H1 (cell line): ENCODE measurements at regions not wholly inside any gene's neighbourhood (a gene's known extent, or its start where the extent isn't known, plus 50 kb on each side); places are given as distances from the start of the nearest gene placed in this dataset.

Experiments
- CTCF ChIA-PET: fragments of 300-600 bp; sonication (Branson Sonifier 250); formaldehyde crosslinking; loops from one replicate; lab custom pipeline; 2021; ENCODE audit not compliant: partially characterized antibody; lab: Charles Lee
- POLR2A ChIA-PET: fragments of 300-600 bp; sonication (Branson Sonifier 250); formaldehyde crosslinking; loops from one replicate; lab custom pipeline; 2021; ENCODE audit warnings: inconsistent platforms; ENCODE audit not compliant: partially characterized antibody; lab: Charles Lee
- DNase-seq, 2 experiments: peaks; one replicate each; pipeline versions ENCODE4 v3.0.0 to v3.0.0-alpha.2; 2010 to 2022; ENCODE audit warnings: low spot score in 2 of 2, low read depth in 1 of 2, mixed read lengths in 1 of 2
- FAIRE-seq: peaks from 2 replicates; lab custom pipeline; 2011; peaks lifted over from hg19 to GRCh38; lab: Jason Lieb, UNC
- H2AFZ ChIP-seq: 2 replicates; pipeline ENCODE4 v1.8.1; 2012; ENCODE audit warnings: low read length, inconsistent platforms
- H2AK5ac ChIP-seq: 2 replicates; pipeline ENCODE4 v1.6.1; 2013; ENCODE audit warnings: low read depth, low read length
- H2BK120ac ChIP-seq: replicated peaks from 2 replicates; pipeline ENCODE3; 2013; ENCODE audit warnings: low read depth, low read length, inconsistent platforms
- H2BK12ac ChIP-seq: 2 replicates; pipeline ENCODE4 v1.6.1; 2013; ENCODE audit warnings: low read depth, low read length
- H2BK15ac ChIP-seq: 2 replicates; pipeline ENCODE4 v1.6.1; 2013; ENCODE audit warnings: low read length
- H2BK20ac ChIP-seq: 2 replicates; pipeline ENCODE4 v1.6.1; 2013; ENCODE audit warnings: low read length
- H2BK5ac ChIP-seq: 2 replicates; pipeline ENCODE4 v1.6.1; 2013; ENCODE audit warnings: low read depth, low read length
- H3K14ac ChIP-seq: 2 replicates; pipeline ENCODE4 v1.6.1; 2013; ENCODE audit warnings: inconsistent platforms; ENCODE audit not compliant: insufficient read length
- H3K18ac ChIP-seq: 2 replicates; pipeline ENCODE4 v1.6.1; 2013; ENCODE audit warnings: low read length; ENCODE audit errors: extremely low read depth
- H3K23ac ChIP-seq: 2 replicates; pipeline ENCODE4 v1.6.1; 2013; ENCODE audit warnings: inconsistent platforms; ENCODE audit not compliant: insufficient read length
- H3K23me2 ChIP-seq: 2 replicates; pipeline ENCODE4 v1.6.1; 2013; ENCODE audit warnings: low read depth, low read length
- H3K27ac ChIP-seq: 2 replicates; pipeline ENCODE4 v1.6.1; 2011; ENCODE audit warnings: low read depth, low read length, inconsistent platforms
- H3K27me3 ChIP-seq, 4 experiments: replicated peaks in 1 of 4; 1 replicate in 1 of 4; 2 replicates in 3 of 4; pipeline versions ENCODE4 v1.6.1 to v1.8.1; 2011 to 2013; ENCODE audit warnings: low read length in 3 of 4, mild to moderate bottlenecking in 3 of 4, inconsistent platforms in 2 of 4, mixed read lengths in 2 of 4, moderate library complexity in 1 of 4; ENCODE audit not compliant: control insufficient read depth in 3 of 4, insufficient read depth in 3 of 4; ENCODE audit errors: extremely low read depth in 1 of 4
- H3K36me3 ChIP-seq, 4 experiments: 2 replicates each; pipeline versions ENCODE4 v1.6.1 to v1.8.1; 2011 to 2013; ENCODE audit warnings: mild to moderate bottlenecking in 4 of 4, low read length in 3 of 4, moderate library complexity in 2 of 4, control low read depth in 1 of 4, inconsistent platforms in 1 of 4; ENCODE audit not compliant: insufficient read depth in 4 of 4, control insufficient read depth in 2 of 4
- H3K4ac ChIP-seq: replicated peaks from 2 replicates; pipeline ENCODE3; 2013; ENCODE audit warnings: low read length, low read depth, mixed read lengths, inconsistent platforms; ENCODE audit not compliant: insufficient read length
- H3K4me1 ChIP-seq, 4 experiments: replicated peaks in 1 of 4; 1 replicate in 1 of 4; 2 replicates in 3 of 4; pipeline versions ENCODE4 v1.6.1 to v1.8.1; 2011 to 2013; ENCODE audit warnings: low read length in 3 of 4, inconsistent platforms in 2 of 4, mixed read lengths in 1 of 4; ENCODE audit not compliant: insufficient read depth in 4 of 4, control insufficient read depth in 3 of 4
- H3K4me2 ChIP-seq, 2 experiments: 2 replicates each; pipeline versions ENCODE4 v1.6.1 to v1.8.1; 2011 to 2013; ENCODE audit warnings: low read depth in 2 of 2, low read length in 2 of 2, control low read depth in 1 of 2, inconsistent platforms in 1 of 2, mild to moderate bottlenecking in 1 of 2; ENCODE audit not compliant: insufficient read depth in 1 of 2
- H3K4me3 ChIP-seq, 4 experiments: fragments of 200-600, 300-600 bp in 1 of 4; sonication (generic), shearing (Covaris generic), sonication (Bioruptor Twin) in 1 of 4; 2 replicates each; pipeline versions ENCODE4 v1.5.1 to v1.8.1; 2011 to 2016; ENCODE audit warnings: low read length in 4 of 4, low read depth in 3 of 4, control low read depth in 2 of 4, inconsistent platforms in 2 of 4, mild to moderate bottlenecking in 2 of 4, mixed read lengths in 1 of 4, moderate library complexity in 1 of 4; ENCODE audit not compliant: insufficient read depth in 2 of 4; ENCODE audit errors: extremely low read depth in 1 of 4
- H3K56ac ChIP-seq: replicated peaks from 2 replicates; pipeline ENCODE3; 2013; ENCODE audit warnings: low read depth, mild to moderate bottlenecking, mixed read lengths, low read length, inconsistent platforms; ENCODE audit not compliant: insufficient read length
- H3K79me1 ChIP-seq: 2 replicates; pipeline ENCODE4 v1.6.1; 2013; ENCODE audit warnings: low read depth, low read length, control low read depth
- H3K79me2 ChIP-seq, 2 experiments: 2 replicates each; pipeline versions ENCODE4 v1.6.1 to v1.8.1; 2012 to 2013; ENCODE audit warnings: low read length in 2 of 2, mild to moderate bottlenecking in 2 of 2, inconsistent platforms in 1 of 2; ENCODE audit not compliant: insufficient read depth in 2 of 2, control insufficient read depth in 1 of 2
- H3K9ac ChIP-seq, 4 experiments: replicated peaks in 1 of 4; 1 replicate in 1 of 4; 2 replicates in 3 of 4; pipeline versions ENCODE4 v1.6.1 to v1.8.1; 2011 to 2013; ENCODE audit warnings: low read depth in 3 of 4, low read length in 3 of 4, control low read depth in 2 of 4, mild to moderate bottlenecking in 2 of 4, moderate library complexity in 2 of 4, inconsistent platforms in 1 of 4; ENCODE audit errors: extremely low read depth in 1 of 4
- H3K9me3 ChIP-seq, 2 experiments: 2 replicates each; pipeline versions ENCODE4 v1.6.1 to v1.8.1; 2012 to 2013; ENCODE audit warnings: mild to moderate bottlenecking in 2 of 2, moderate library complexity in 2 of 2, control low read depth in 1 of 2, inconsistent platforms in 1 of 2, low read depth in 1 of 2, low read length in 1 of 2, mixed read lengths in 1 of 2; ENCODE audit not compliant: insufficient read depth in 2 of 2
- H4K20me1 ChIP-seq, 2 experiments: replicated peaks in 1 of 2; 2 replicates each; pipeline versions ENCODE3 to v1.8.1; 2011 to 2013; ENCODE audit warnings: inconsistent platforms in 2 of 2, low read length in 2 of 2, mild to moderate bottlenecking in 1 of 2; ENCODE audit not compliant: insufficient read depth in 2 of 2, control insufficient read depth in 1 of 2
- H4K5ac ChIP-seq: 2 replicates; pipeline ENCODE4 v1.6.1; 2013; ENCODE audit warnings: low read length, low read depth, mixed read lengths, inconsistent platforms; ENCODE audit not compliant: insufficient read length
- H4K8ac ChIP-seq: 2 replicates; pipeline ENCODE4 v1.8.0; 2013; ENCODE audit warnings: mild to moderate bottlenecking, moderate library complexity, low read length, inconsistent platforms; ENCODE audit not compliant: insufficient read depth; ENCODE audit errors: extremely low read depth
- H4K91ac ChIP-seq: replicated peaks from 2 replicates; pipeline ENCODE3; 2013; ENCODE audit warnings: low read length, mixed read lengths, inconsistent platforms; ENCODE audit not compliant: insufficient read length
- ASH2L ChIP-seq: fragments of 200-600, 300-600 bp; sonication (generic); IDR thresholded peaks from one replicate; pipeline ENCODE4 v1.7.1; 2017; ENCODE audit warnings: low read length
- CHD1 ChIP-seq: IDR thresholded peaks from 2 replicates; pipeline ENCODE4 v1.6.1; 2012; ENCODE audit warnings: low read depth, low read length, improper control_type of control experiment
- CTBP2 ChIP-seq: IDR thresholded peaks from 2 replicates; pipeline ENCODE4 v1.7.0; 2011; ENCODE audit warnings: borderline replicate concordance, mild to moderate bottlenecking, moderate library complexity, mixed read lengths, low read length; ENCODE audit not compliant: insufficient read depth, insufficient read length
- EP300 ChIP-seq, 2 experiments: IDR thresholded peaks; 1 replicate in 1 of 2; 2 replicates in 1 of 2; pipeline ENCODE4 v1.6.1; 2011 to 2012; ENCODE audit warnings: low read depth in 2 of 2, low read length in 2 of 2, mild to moderate bottlenecking in 2 of 2, borderline replicate concordance in 1 of 2, inconsistent platforms in 1 of 2, moderate library complexity in 1 of 2
- HDAC2 ChIP-seq, 2 experiments: fragments of 300-600 bp in 1 of 2; sonication (generic) in 1 of 2; IDR thresholded peaks; 2 replicates each; pipeline ENCODE4 v1.6.1; 2011 to 2012; ENCODE audit warnings: low read depth in 2 of 2, low read length in 2 of 2, mild to moderate bottlenecking in 2 of 2, moderate library complexity in 2 of 2, borderline replicate concordance in 1 of 2, inconsistent platforms in 1 of 2
- KDM5A ChIP-seq: fragments of 200-600 bp; IDR thresholded peaks from 2 replicates; pipeline ENCODE4 v1.7.1; 2012; ENCODE audit warnings: mild to moderate bottlenecking, low read length, inconsistent platforms, mixed read lengths
- RBBP5 ChIP-seq: IDR thresholded peaks from 2 replicates; pipeline ENCODE4 v1.7.1; 2012; ENCODE audit warnings: low read depth, mild to moderate bottlenecking, inconsistent platforms, low read length, moderate library complexity, borderline replicate concordance
- RFX5 ChIP-seq: IDR thresholded peaks from 2 replicates; pipeline ENCODE4 v1.6.1; 2011; ENCODE audit warnings: low read depth, low read length, improper control_type of control experiment, borderline replicate concordance
- RNF2 ChIP-seq: fragments of 200-900, 300-1000 bp; sonication (generic); IDR thresholded peaks from 2 replicates; pipeline ENCODE4 v1.7.1; 2016; ENCODE audit warnings: borderline replicate concordance, low read depth, mild to moderate bottlenecking, antibody characterized with exemption, low read length; ENCODE audit not compliant: poor library complexity, severe bottlenecking; ENCODE audit errors: missing control alignments
- SAP30 ChIP-seq: fragments of 300-600 bp; sonication (generic); IDR thresholded peaks from 2 replicates; pipeline ENCODE4 v1.7.1; 2012; ENCODE audit warnings: low read length, moderate library complexity, mild to moderate bottlenecking, inconsistent platforms; ENCODE audit not compliant: insufficient read depth, insufficient replicate concordance
- SP4 ChIP-seq: IDR thresholded peaks from 2 replicates; pipeline ENCODE4 v1.6.1; 2012; ENCODE audit warnings: low read length, inconsistent platforms
- TAF1 ChIP-seq: IDR thresholded peaks from 2 replicates; pipeline ENCODE4 v1.6.1; 2011; ENCODE audit warnings: mild to moderate bottlenecking, low read depth, low read length
- WGBS, 2 experiments: shearing (Covaris generic) in 1 of 2; methylation state at CpG; one replicate each; pipeline versions ENCODE4 v1.1.6 to v1.1.7; 2013 to 2015; ENCODE audit warnings: low lambda C conversion rate in 2 of 2, mixed read lengths in 2 of 2, inconsistent platforms in 1 of 2, low coverage in 1 of 2, missing lambda C conversion rate in 1 of 2; ENCODE audit not compliant: insufficient replicate concordance in 2 of 2, insufficient coverage in 1 of 2, insufficient read length in 1 of 2; ENCODE audit errors: extremely low coverage in 1 of 2, missing lambda C conversion rate in 1 of 2; 5-methylcytosine and 5-hydroxymethylcytosine counted together
- TF ChIP-seq, protein P1 (sequence below): IDR thresholded peaks from 2 replicates; pipeline ENCODE4 v1.6.1; 2012; ENCODE audit warnings: inconsistent platforms

DNA sequence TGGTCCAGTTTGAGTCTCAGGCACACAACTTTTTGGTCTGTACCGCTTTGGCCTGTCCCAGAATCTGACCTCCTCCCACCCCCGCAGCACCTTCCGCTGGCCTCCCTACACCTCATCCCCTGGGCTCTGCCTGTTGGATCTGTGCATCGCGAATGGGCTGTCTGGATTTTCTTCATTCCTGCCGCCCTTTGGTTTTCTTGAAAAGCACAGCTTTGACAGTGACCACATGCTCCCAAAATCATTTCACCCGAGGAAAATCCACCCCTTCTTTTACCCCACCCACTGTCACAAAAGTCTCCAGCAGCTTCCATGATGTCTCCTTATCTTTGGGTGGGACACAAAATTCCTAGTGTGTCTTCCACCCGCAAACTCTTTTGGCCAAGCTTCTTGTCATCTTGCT, 65.0 kb upstream of the SSX2IP start:
- ChIA-PET POLR2A (no interaction called here), CTCF (interaction anchor here (0.9 to 12.4 kb wide), 10 partner anchors 9 to 181 kb away, joined by 3 to 164 read pairs (median 12); partner anchors contain the start of gene CTBS)
- Histone ChIP-seq H3K9me3 (no peaks in the 10 kb centered on the region), H2BK120ac (no peak overlapping the region), H3K79me1 (no peaks in the 10 kb centered on the region), H4K20me1 (no peaks in the 10 kb centered on the region), H3K23ac (no peak overlapping the region), H2BK15ac (no peak overlapping the region), H4K5ac (no peak overlapping the region), H3K23me2 (no peaks in the 10 kb centered on the region; the same call in 1 of the 2 replicates), H3K4ac (no peak overlapping the region), H2AFZ (no peak overlapping the region), H3K9ac (no peak overlapping the region), H2AK5ac (no peak overlapping the region), H3K4me3 (no peak overlapping the region), H3K14ac (no peak overlapping the region), H3K27me3 (no peaks in the 10 kb centered on the region), H4K91ac (peak overlapping the region; percentile 22), H3K56ac (no peak overlapping the region), H2BK12ac (no peak overlapping the region; the same call in 1 of the 2 replicates), H3K27ac (no peak overlapping the region), H2BK5ac (no peak overlapping the region), H3K79me2 (no peaks in the 10 kb centered on the region), H3K18ac (no peak overlapping the region), H4K8ac (no peak overlapping the region), H3K4me2 (no peak overlapping the region), H3K4me1 (peaks cover 0 to 12% (median 2%) of the 10 kb centered on the region in 4 experiments; a peak in 5 of 7 replicates), H2BK20ac (no peak overlapping the region), H3K36me3 (no peaks in the 10 kb centered on the region)
- DNase-seq (no peak), FAIRE-seq (no peak)
- 84% methylated on average over 8 of the region's 8 CpGs; no CpG with 5 or more reads in 1 of the 2 experiments for WGBS, 2 experiments
- no peak for TF ChIP-seq TAF1
- TF ChIP-seq HDAC2 (IDR thresholded peaks at IDR 0.05; ENCODE audit: borderline replicate concordance in 1 of 2, low read depth in 2 of 2, low read length in 2 of 2), result no peak
- TF ChIP-seq ASH2L, result no peak
- no peak for TF ChIP-seq RNF2
- TF ChIP-seq KDM5A, result no peak
- no peak for TF ChIP-seq SAP30
- TF ChIP-seq RFX5, result no peak
- TF ChIP-seq RBBP5, result no peak
- TF ChIP-seq, protein P1, sequence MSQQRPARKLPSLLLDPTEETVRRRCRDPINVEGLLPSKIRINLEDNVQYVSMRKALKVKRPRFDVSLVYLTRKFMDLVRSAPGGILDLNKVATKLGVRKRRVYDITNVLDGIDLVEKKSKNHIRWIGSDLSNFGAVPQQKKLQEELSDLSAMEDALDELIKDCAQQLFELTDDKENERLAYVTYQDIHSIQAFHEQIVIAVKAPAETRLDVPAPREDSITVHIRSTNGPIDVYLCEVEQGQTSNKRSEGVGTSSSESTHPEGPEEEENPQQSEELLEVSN, result no peak
- no peak for TF ChIP-seq SP4
- TF ChIP-seq CTBP2, result no peak
- TF ChIP-seq EP300 (IDR thresholded peaks at IDR 0.05; ENCODE audit: borderline replicate concordance in 1 of 2, low read depth in 2 of 2, low read length in 2 of 2), result no peak
- TF ChIP-seq CHD1, result no peak
